H9 (cell line): ENCODE measurements at regions not wholly inside any gene's neighbourhood (a gene's known extent, or its start where the extent isn't known, plus 50 kb on each side); places are given as distances from the start of the nearest gene placed in this dataset.

ENCODE experiments used
- DNase-seq: peaks from one replicate; pipeline ENCODE4 v3.0.0-alpha.2; 2017
- H2AFZ ChIP-seq: one replicate; pipeline ENCODE4 v1.6.1; 2013; ENCODE audit warnings: mild to moderate bottlenecking, low read length, control low read depth, moderate library complexity
- H2AK5ac ChIP-seq: 2 replicates; pipeline ENCODE4 v1.6.1; 2013; ENCODE audit warnings: low read length, control low read depth, mixed read lengths; ENCODE audit not compliant: insufficient read length
- H2BK120ac ChIP-seq: one replicate; pipeline ENCODE4 v1.6.1; 2013; ENCODE audit warnings: low read depth, mild to moderate bottlenecking, low read length, control low read depth, inconsistent platforms; ENCODE audit not compliant: poor library complexity, severe bottlenecking
- H2BK12ac ChIP-seq: 2 replicates; pipeline ENCODE4 v1.6.1; 2013; ENCODE audit warnings: low read length, control low read depth, mixed read lengths, low read depth; ENCODE audit not compliant: insufficient read length
- H2BK15ac ChIP-seq: 2 replicates; pipeline ENCODE4 v1.6.1; 2013; ENCODE audit warnings: low read depth, low read length, control low read depth
- H2BK20ac ChIP-seq: one replicate; pipeline ENCODE4 v1.6.1; 2013; ENCODE audit warnings: low read depth, mild to moderate bottlenecking, low read length, control low read depth, inconsistent platforms; ENCODE audit not compliant: poor library complexity, severe bottlenecking
- H2BK5ac ChIP-seq: 2 replicates; pipeline ENCODE4 v1.6.1; 2013; ENCODE audit warnings: low read length, control low read depth, mixed read lengths; ENCODE audit not compliant: insufficient read length
- H3K14ac ChIP-seq: 2 replicates; pipeline ENCODE4 v1.6.1; 2013; ENCODE audit warnings: low read length, control low read depth; ENCODE audit not compliant: insufficient read depth
- H3K18ac ChIP-seq: 2 replicates; pipeline ENCODE4 v1.6.1; 2013; ENCODE audit warnings: low read depth, mild to moderate bottlenecking, mixed read lengths, low read length, control low read depth; ENCODE audit not compliant: insufficient read length
- H3K23ac ChIP-seq: 2 replicates; pipeline ENCODE4 v1.6.1; 2013; ENCODE audit warnings: low read length, control low read depth, mixed read lengths, low read depth; ENCODE audit not compliant: insufficient read length
- H3K23me2 ChIP-seq: 2 replicates; pipeline ENCODE4 v1.6.1; 2013; ENCODE audit warnings: low read depth, mild to moderate bottlenecking, mixed read lengths, low read length, control low read depth; ENCODE audit not compliant: insufficient read length, poor library complexity, severe bottlenecking
- H3K27ac ChIP-seq: 2 replicates; pipeline ENCODE4 v1.5.1; 2013; ENCODE audit warnings: low read length, control low read depth, mixed read lengths, low read depth; ENCODE audit not compliant: insufficient read length
- H3K27me3 ChIP-seq: 2 replicates; pipeline ENCODE4 v1.6.1; 2013; ENCODE audit warnings: low read length, control low read depth, inconsistent platforms; ENCODE audit not compliant: insufficient read depth
- H3K4ac ChIP-seq: 2 replicates; pipeline ENCODE4 v1.6.1; 2013; ENCODE audit warnings: low read depth, mild to moderate bottlenecking, control low read depth, inconsistent platforms, low read length, moderate library complexity
- H3K4me1 ChIP-seq: 2 replicates; pipeline ENCODE4 v1.6.1; 2013; ENCODE audit warnings: low read length, control low read depth, inconsistent platforms; ENCODE audit not compliant: insufficient read depth
- H3K4me2 ChIP-seq: 2 replicates; pipeline ENCODE4 v1.6.1; 2013; ENCODE audit warnings: low read length, control low read depth, mixed read lengths; ENCODE audit not compliant: insufficient read length, insufficient read depth
- H3K56ac ChIP-seq: 2 replicates; pipeline ENCODE4 v1.6.1; 2013; ENCODE audit warnings: low read depth, mild to moderate bottlenecking, mixed read lengths, low read length, control low read depth; ENCODE audit not compliant: insufficient read length
- H3K79me1 ChIP-seq: 2 replicates; pipeline ENCODE4 v1.6.1; 2013; ENCODE audit warnings: low read depth, mild to moderate bottlenecking, moderate library complexity, low read length, control low read depth, inconsistent platforms; ENCODE audit not compliant: insufficient read depth, poor library complexity, severe bottlenecking
- H3K79me2 ChIP-seq: 2 replicates; pipeline ENCODE4 v1.6.1; 2013; ENCODE audit warnings: low read length, control low read depth, inconsistent platforms; ENCODE audit not compliant: insufficient read depth
- H3K9ac ChIP-seq: 2 replicates; pipeline ENCODE4 v1.6.1; 2013; ENCODE audit warnings: low read length, control low read depth, mixed read lengths; ENCODE audit not compliant: insufficient read length; ENCODE audit errors: extremely low read depth
- H3K9me3 ChIP-seq: one replicate; pipeline ENCODE4 v1.6.1; 2013; ENCODE audit warnings: low read depth, low read length, inconsistent platforms; ENCODE audit not compliant: control insufficient read depth
- H3T11ph ChIP-seq: one replicate; pipeline ENCODE4 v1.6.1; 2013; ENCODE audit warnings: mild to moderate bottlenecking, low read length, control low read depth, inconsistent platforms
- H4K20me1 ChIP-seq: one replicate; pipeline ENCODE4 v1.6.1; 2013; ENCODE audit not compliant: control insufficient read depth, insufficient read length, insufficient read depth
- H4K5ac ChIP-seq: 2 replicates; pipeline ENCODE4 v1.6.1; 2013; ENCODE audit warnings: low read depth, mild to moderate bottlenecking, mixed read lengths, low read length, control low read depth; ENCODE audit not compliant: insufficient read length
- H4K8ac ChIP-seq: replicated peaks from 2 replicates; pipeline ENCODE4 v1.6.1; 2013; ENCODE audit warnings: low read length, control low read depth, mixed read lengths, low read depth; ENCODE audit not compliant: insufficient read length
- H4K91ac ChIP-seq: 2 replicates; pipeline ENCODE4 v1.6.1; 2013; ENCODE audit warnings: low read depth, mild to moderate bottlenecking, moderate library complexity, mixed read lengths, low read length, control low read depth; ENCODE audit not compliant: insufficient read length
- H3K27ac Mint-ChIP-seq, 3 experiments: 2 replicates in 2 of 3; 3 replicates in 1 of 3; pipeline ENCODE4 v1.8.0; 2020 to 2021; ENCODE audit warnings: mixed read lengths in 3 of 3, mild to moderate bottlenecking in 1 of 3, moderate library complexity in 1 of 3
- H3K27me3 Mint-ChIP-seq: 2 replicates; pipeline ENCODE4 v1.8.0; 2021; ENCODE audit warnings: low read depth, mild to moderate bottlenecking, moderate library complexity, mixed read lengths
- H3K36me3 Mint-ChIP-seq, 3 experiments: 2 replicates in 2 of 3; 3 replicates in 1 of 3; pipeline ENCODE4 v1.8.0; 2020 to 2021; ENCODE audit warnings: low read depth in 3 of 3, mixed read lengths in 3 of 3; ENCODE audit not compliant: insufficient read depth in 1 of 3
- H3K4me1 Mint-ChIP-seq, 2 experiments: 2 replicates each; pipeline ENCODE4 v1.8.0; 2020; ENCODE audit warnings: mixed read lengths in 2 of 2
- H3K4me3 Mint-ChIP-seq, 2 experiments: 2 replicates in 1 of 2; 3 replicates in 1 of 2; pipeline ENCODE4 v1.8.0; 2020 to 2021; ENCODE audit warnings: mild to moderate bottlenecking in 2 of 2, mixed read lengths in 2 of 2, moderate library complexity in 1 of 2
- H3K9me3 Mint-ChIP-seq, 2 experiments: 2 replicates in 1 of 2; 3 replicates in 1 of 2; pipeline ENCODE4 v1.8.0; 2020; ENCODE audit warnings: mild to moderate bottlenecking in 2 of 2, mixed read lengths in 2 of 2, moderate library complexity in 1 of 2
- CTCF ChIP-seq: fragments of 200-600 bp; sonication (generic); conservative IDR thresholded peaks from 3 replicates; pipeline ENCODE4 v1.8.0; 2021; ENCODE audit warnings: antibody characterized with exemption, mild to moderate bottlenecking
- WGBS: extraction: QIAGEN DNeasy Blood & Tissue Kit; methylation state at CpG from one replicate; pipeline ENCODE4 v1.1.7; 2013; ENCODE audit warnings: missing lambda C conversion rate, low lambda C conversion rate, mixed read lengths; ENCODE audit not compliant: insufficient read length; ENCODE audit errors: extremely low coverage; 5-methylcytosine and 5-hydroxymethylcytosine counted together

- no CpG with 5 or more reads among the region's 2 CpGs for WGBS
- Histone ChIP-seq H3K79me1 (no peaks in the 10 kb centered on the region), H2BK12ac (no peak overlapping the region), H3K9me3 (peaks cover 6% of the 10 kb centered on the region), H2BK120ac (no peak overlapping the region), H4K20me1 (no peaks in the 10 kb centered on the region), H3T11ph (no peak overlapping the region), H3K14ac (no peak overlapping the region), H4K5ac (no peak overlapping the region), H3K79me2 (no peaks in the 10 kb centered on the region), H3K9ac (no peak overlapping the region), H2AK5ac (no peak overlapping the region), H4K91ac (no peak overlapping the region), H2AFZ (no peak overlapping the region), H3K27me3 (no peaks in the 10 kb centered on the region), H3K23me2 (no peaks in the 10 kb centered on the region), H3K18ac (no peak overlapping the region), H4K8ac (no peak overlapping the region), H3K4me1 (peaks cover 3% of the 10 kb centered on the region; the same call in 1 of the 2 replicates), H3K4me2 (no peak overlapping the region), H3K4ac (no peak overlapping the region), H2BK15ac (no peak overlapping the region), H3K27ac (no peak overlapping the region), H3K23ac (no peak overlapping the region), H3K56ac (no peak overlapping the region), H2BK20ac (no peak overlapping the region), H2BK5ac (no peak overlapping the region)
- Mint-ChIP-seq H3K4me1 (peaks cover 2 to 4% of the 10 kb centered on the region in 2 experiments; a peak in 1 of 4 replicates), H3K36me3 (peaks cover 0 to 7% (median 0%) of the 10 kb centered on the region in 3 experiments; a peak in 2 of 7 replicates), H3K9me3 (peaks cover 6 to 8% of the 10 kb centered on the region in 2 experiments; a peak in 3 of 5 replicates), H3K27ac (no peak overlapping the region), H3K4me3 (no peak overlapping the region), H3K27me3 (no peaks in the 10 kb centered on the region)
- DNase-seq = no peak
- no peak for TF ChIP-seq CTCF
These were observed 186.7 kb upstream of the HS3ST3A1 start for GRCh38 chr17:13788385-13788784.
